Vagina (tissue), 2 donors: ENCODE measurements at regions not wholly inside any gene's neighbourhood (a gene's known extent, or its start where the extent isn't known, plus 50 kb on each side); places are given as distances from the start of the nearest gene placed in this dataset.

Experiments used
- DNase-seq, 2 donors: peaks; one replicate each; pipeline ENCODE4 v3.0.0-alpha.2; 2017; ENCODE audit errors: extremely low spot score in 2 of 2
- H3K27ac ChIP-seq: fragments of 200-600 bp; sonication (generic); one replicate; pipeline ENCODE4 v1.5.1; 2019
- H3K27me3 ChIP-seq: fragments of 200-600 bp; sonication (generic); one replicate; pipeline ENCODE4 v1.5.1; 2019
- H3K36me3 ChIP-seq, 2 donors: fragments of 200-600 bp; sonication (generic); one replicate each; pipeline ENCODE4 v1.5.1; 2017 to 2019
- H3K4me1 ChIP-seq: fragments of 200-600 bp; sonication (generic); one replicate; pipeline ENCODE4 v1.5.1; 2019
- H3K4me3 ChIP-seq, 2 donors: fragments of 200-600 bp; sonication (generic); 1 replicate in 1 of 2; 2 replicates in 1 of 2; pipeline ENCODE4 v1.5.1; 2016 to 2019
- H3K9me3 ChIP-seq: fragments of 200-600 bp; sonication (generic); one replicate; pipeline ENCODE4 v1.5.1; 2019
- POLR2A ChIP-seq, 2 donors: fragments of 450-650 bp; IDR thresholded peaks; one replicate each; pipeline ENCODE4 v1.6.1; 2017; ENCODE audit warnings: antibody characterized with exemption in 2 of 2, mild to moderate bottlenecking in 2 of 2, moderate library complexity in 2 of 2
- POLR2AphosphoS5 ChIP-seq, 2 donors: sonication (generic); formaldehyde crosslinking; IDR thresholded peaks; one replicate each; pipeline ENCODE4 v1.9.0; 2017; ENCODE audit warnings: antibody characterized with exemption in 2 of 2, mild to moderate bottlenecking in 2 of 2, low read depth in 1 of 2; ENCODE audit not compliant: insufficient read depth in 1 of 2
- intact Hi-C: fragments of 100-400 bp; cut with DNase I; formaldehyde crosslinking; loops from one replicate; pipeline ENCODE4 v1.15.1; 2023
- TF ChIP-seq, protein P1 (sequence below), 3 experiments: fragments of 450-650 bp in 2 of 3; fragments of 200-600 bp in 1 of 3; sonication (generic) in 1 of 3; IDR thresholded peaks; one replicate each; pipeline ENCODE4 v1.5.1; 2017 to 2019; ENCODE audit warnings: antibody characterized with exemption in 3 of 3, mild to moderate bottlenecking in 2 of 3, moderate library complexity in 2 of 3

DNA sequence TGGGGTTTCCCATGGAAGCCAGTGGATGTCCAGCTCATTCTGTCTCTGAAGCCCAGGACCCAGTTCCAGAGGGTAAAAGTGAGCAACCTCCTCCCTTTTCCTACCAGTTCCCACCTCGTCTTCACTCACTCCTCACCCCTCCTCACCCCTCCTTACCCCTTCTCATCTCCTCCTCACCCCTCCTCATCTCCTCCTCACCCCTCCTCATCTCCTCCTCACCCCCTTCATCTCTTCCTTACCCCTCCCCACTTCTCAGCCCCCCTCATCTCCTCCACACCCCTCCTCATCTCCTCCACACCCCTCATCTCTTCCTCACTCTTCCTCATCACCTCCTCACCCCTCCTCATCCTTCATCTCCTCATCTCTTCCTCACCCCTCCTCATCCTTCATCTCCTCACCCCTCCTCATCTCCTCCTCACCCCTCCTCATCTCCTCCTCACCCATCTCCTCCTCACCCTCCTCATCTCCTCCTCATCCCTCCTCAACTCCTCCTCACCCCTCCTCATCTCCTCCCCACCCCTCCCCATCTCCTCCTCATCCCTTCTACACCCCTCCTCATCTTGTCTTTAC lies 246.1 kb downstream of the MYLK4 start:
- Histone ChIP-seq H3K9me3 (no peaks in the 10 kb centered on the region), H3K4me1 (no peaks in the 10 kb centered on the region), H3K27ac (no peak overlapping the region), H3K4me3 (no peak overlapping the region), H3K27me3 (no peaks in the 10 kb centered on the region), H3K36me3 (no peaks in the 10 kb centered on the region)
- TF ChIP-seq POLR2A (IDR thresholded peaks at IDR 0.05) = no peak
- no peak for TF ChIP-seq POLR2AphosphoS5 (IDR thresholded peaks at IDR 0.05; ENCODE audit: insufficient read depth in 1 of 2, low read depth in 1 of 2)
- TF ChIP-seq, protein P1, sequence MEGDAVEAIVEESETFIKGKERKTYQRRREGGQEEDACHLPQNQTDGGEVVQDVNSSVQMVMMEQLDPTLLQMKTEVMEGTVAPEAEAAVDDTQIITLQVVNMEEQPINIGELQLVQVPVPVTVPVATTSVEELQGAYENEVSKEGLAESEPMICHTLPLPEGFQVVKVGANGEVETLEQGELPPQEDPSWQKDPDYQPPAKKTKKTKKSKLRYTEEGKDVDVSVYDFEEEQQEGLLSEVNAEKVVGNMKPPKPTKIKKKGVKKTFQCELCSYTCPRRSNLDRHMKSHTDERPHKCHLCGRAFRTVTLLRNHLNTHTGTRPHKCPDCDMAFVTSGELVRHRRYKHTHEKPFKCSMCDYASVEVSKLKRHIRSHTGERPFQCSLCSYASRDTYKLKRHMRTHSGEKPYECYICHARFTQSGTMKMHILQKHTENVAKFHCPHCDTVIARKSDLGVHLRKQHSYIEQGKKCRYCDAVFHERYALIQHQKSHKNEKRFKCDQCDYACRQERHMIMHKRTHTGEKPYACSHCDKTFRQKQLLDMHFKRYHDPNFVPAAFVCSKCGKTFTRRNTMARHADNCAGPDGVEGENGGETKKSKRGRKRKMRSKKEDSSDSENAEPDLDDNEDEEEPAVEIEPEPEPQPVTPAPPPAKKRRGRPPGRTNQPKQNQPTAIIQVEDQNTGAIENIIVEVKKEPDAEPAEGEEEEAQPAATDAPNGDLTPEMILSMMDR (IDR thresholded peaks at IDR 0.05) = no peak
- intact Hi-C loops = no loop called here
- DNase-seq = no peak

DNA sequence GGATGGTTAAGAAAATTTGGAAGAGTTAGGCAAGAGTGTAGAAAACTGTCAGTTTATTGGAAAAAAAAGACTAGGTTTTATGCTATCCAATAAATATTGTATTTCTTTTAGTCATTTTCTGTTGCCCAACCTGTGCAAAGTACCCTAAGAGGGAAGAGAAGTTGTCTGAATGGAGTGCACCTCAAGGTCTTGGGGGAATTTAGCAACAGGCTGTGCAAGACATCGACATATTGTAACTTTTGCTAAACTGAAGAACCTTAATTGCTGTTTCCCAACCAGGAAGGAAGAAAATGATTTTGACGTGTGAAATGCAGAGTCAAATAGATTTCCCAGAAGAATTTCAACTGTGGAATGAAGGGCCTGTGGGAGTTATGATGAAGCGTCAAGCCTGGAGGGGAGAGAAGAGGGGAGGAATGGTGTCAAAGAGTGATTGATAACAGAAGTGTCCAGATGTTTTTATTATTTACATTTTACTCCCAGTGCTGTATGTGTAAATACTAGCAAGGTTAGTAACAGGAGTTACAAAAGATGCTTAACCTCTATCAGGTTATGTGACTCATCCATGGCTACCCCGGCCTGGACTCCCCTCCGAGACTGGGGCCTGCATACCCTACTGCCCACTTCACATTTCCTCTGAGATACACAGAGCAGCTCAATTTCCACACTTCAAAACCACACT lies 246.8 kb downstream of the MYLK4 start:
- Histone ChIP-seq H3K9me3 (no peaks in the 10 kb centered on the region), H3K36me3 (no peaks in the 10 kb centered on the region), H3K4me1 (no peaks in the 10 kb centered on the region), H3K4me3 (no peak overlapping the region), H3K27ac (no peak overlapping the region), H3K27me3 (no peaks in the 10 kb centered on the region)
- intact Hi-C loops = no loop called here
- TF ChIP-seq POLR2AphosphoS5 (IDR thresholded peaks at IDR 0.05; ENCODE audit: insufficient read depth in 1 of 2, low read depth in 1 of 2) = no peak
- TF ChIP-seq, protein P1 (IDR thresholded peaks at IDR 0.05) = no peak
- peak in 1 of 2 donors; percentile 31 for DNase-seq

DNA sequence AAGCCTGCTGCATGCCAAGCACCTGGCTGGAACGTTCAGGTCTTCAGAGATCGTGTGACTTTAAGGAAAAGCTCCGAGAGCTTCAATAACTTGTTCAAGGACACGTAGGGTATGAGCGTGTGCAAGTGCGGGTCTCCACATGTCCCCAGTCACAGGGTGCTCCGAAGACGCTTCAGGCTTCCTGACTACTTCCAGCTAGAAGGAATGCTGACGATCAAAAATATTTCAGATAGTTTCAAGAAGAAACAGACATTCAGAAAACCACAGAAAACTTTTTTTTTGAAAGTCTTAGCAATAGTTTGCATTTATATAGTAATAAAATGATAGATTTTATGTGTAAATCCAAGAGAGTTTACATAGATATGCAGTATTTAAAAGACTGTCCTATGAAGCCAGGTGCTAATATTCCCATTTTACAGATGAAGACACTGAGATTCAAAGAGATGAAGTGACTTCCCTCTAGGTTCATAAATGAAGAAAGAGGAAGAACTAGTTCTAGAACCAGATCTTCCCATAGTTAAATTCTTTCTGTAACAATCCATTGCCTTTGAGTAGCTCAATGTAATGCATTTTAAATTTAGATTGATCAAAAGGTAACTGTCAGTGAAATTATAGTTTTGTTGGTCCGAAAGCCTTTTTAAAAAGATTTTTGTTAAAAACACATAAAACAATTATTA lies 247.6 kb downstream of the MYLK4 start:
- H3K4me3 ChIP-seq = no peak overlapping the region

DNA sequence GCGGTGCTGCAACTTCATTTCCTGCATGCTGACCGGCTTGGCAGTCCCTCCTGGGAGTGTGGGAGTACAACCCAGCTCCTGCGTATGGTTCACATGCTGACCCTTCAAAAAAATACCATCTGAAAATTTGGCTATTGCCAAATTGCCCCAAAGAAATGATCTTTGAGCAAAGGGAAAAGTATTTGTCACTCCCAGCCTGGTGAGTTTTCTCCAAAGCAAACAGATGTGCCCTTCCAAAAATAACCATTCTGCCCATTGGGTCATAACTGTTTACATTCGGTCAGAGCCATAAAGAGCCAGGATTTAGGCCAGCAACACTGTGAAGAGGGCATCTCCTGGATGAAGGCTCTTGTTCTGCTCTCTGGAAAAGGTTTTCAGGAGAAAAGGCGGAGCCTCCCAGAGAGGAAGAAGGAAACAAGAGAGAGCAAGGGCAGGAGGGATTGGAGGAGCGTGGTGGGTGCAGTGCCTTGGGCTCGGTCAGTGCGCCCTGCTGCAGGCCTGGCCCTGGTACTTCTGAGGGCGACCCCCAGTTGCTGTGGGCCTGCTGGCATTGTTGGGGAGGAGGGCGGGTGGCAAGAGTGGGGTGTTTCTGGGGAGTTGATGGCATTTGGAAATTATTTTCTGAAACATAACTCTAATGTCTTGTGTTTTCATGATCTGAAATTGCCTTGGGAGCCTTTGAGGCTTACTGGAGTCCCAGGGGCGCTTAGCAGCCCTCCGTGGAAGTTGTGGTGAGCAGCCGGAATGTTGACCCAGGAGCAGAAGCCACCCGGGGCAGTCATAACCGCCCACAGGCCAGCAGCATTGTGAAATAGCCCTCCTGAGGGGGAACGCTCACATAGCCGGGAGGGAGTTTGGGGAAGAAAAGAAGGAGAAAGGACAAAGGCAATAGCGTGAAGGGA lies 248.4 kb downstream of the MYLK4 start:
- intact Hi-C loops = no loop called here
- Histone ChIP-seq H3K9me3 (no peaks in the 10 kb centered on the region), H3K4me1 (no peaks in the 10 kb centered on the region), H3K36me3 (no peaks in the 10 kb centered on the region), H3K4me3 (no peak overlapping the region), H3K27ac (no peak overlapping the region), H3K27me3 (no peaks in the 10 kb centered on the region)
- TF ChIP-seq POLR2AphosphoS5 (IDR thresholded peaks at IDR 0.05; ENCODE audit: insufficient read depth in 1 of 2, low read depth in 1 of 2) = no peak
- TF ChIP-seq POLR2A (IDR thresholded peaks at IDR 0.05) = no peak
- TF ChIP-seq, protein P1 (IDR thresholded peaks at IDR 0.05) = no peak
- peak in 1 of 2 donors; percentile 79 for DNase-seq

More for the DNA sequence above, 247.6 kb downstream of the MYLK4 start:
- no peaks in the 10 kb centered on the region for H3K4me1 ChIP-seq
- no peak for DNase-seq
- H3K9me3 ChIP-seq = no peaks in the 10 kb centered on the region
- H3K27me3 ChIP-seq = no peaks in the 10 kb centered on the region
- TF ChIP-seq POLR2A (IDR thresholded peaks at IDR 0.05) (no peak), POLR2AphosphoS5 (IDR thresholded peaks at IDR 0.05; ENCODE audit: insufficient read depth in 1 of 2, low read depth in 1 of 2) (no peak)
- TF ChIP-seq, protein P1 (IDR thresholded peaks at IDR 0.05) = no peak
- no peaks in the 10 kb centered on the region for H3K36me3 ChIP-seq
- H3K27ac ChIP-seq = no peak overlapping the region
- intact Hi-C loops = no loop called here
